Suprapubic skin (tissue), 4 donors: ENCODE measurements at regions not wholly inside any gene's neighbourhood (a gene's known extent, or its start where the extent isn't known, plus 50 kb on each side); places are given as distances from the start of the nearest gene placed in this dataset.

Experiments
- DNase-seq, 2 donors: peaks; one replicate each; pipeline ENCODE4 v3.0.0-alpha.2; 2019; ENCODE audit warnings: low spot score in 2 of 2
- H3K27ac ChIP-seq: fragments of 200-600 bp; sonication (generic); one replicate; pipeline ENCODE4 v1.5.1; 2019
- H3K27me3 ChIP-seq: fragments of 200-600 bp; sonication (generic); one replicate; pipeline ENCODE4 v1.5.1; 2019
- H3K36me3 ChIP-seq: fragments of 200-600 bp; sonication (generic); one replicate; pipeline ENCODE4 v1.5.1; 2019
- H3K4me1 ChIP-seq: fragments of 200-600 bp; sonication (generic); one replicate; pipeline ENCODE4 v1.5.1; 2019
- H3K4me3 ChIP-seq: fragments of 200-600 bp; sonication (generic); one replicate; pipeline ENCODE4 v1.5.1; 2019; ENCODE audit warnings: mild to moderate bottlenecking
- H3K9me3 ChIP-seq: fragments of 200-600 bp; sonication (generic); one replicate; pipeline ENCODE4 v1.5.1; 2019
- CTCF ChIP-seq, 2 donors: fragments of 200-600 bp in 1 of 2; fragments of 450-650 bp in 1 of 2; sonication (generic) in 1 of 2; IDR thresholded peaks; one replicate each; pipeline ENCODE4 v1.5.1; 2016 to 2019; ENCODE audit warnings: antibody characterized with exemption in 2 of 2, mild to moderate bottlenecking in 1 of 2, moderate library complexity in 1 of 2
- EP300 ChIP-seq: sonication (generic); formaldehyde crosslinking; IDR thresholded peaks from one replicate; pipeline ENCODE4 v1.6.1; 2017; ENCODE audit warnings: antibody characterized with exemption
- POLR2A ChIP-seq, 2 donors: fragments of 450-650 bp; IDR thresholded peaks; one replicate each; pipeline ENCODE4 v1.6.1; 2017; ENCODE audit warnings: antibody characterized with exemption in 2 of 2, mild to moderate bottlenecking in 2 of 2, moderate library complexity in 2 of 2
- POLR2AphosphoS5 ChIP-seq, 3 donors: sonication (generic); formaldehyde crosslinking; IDR thresholded peaks; one replicate each; pipeline ENCODE4 v1.6.1; 2017; ENCODE audit warnings: antibody characterized with exemption in 3 of 3
- WGBS: methylation state at CpG from one replicate; pipeline ENCODE4 v1.1.5; 2018; 5-methylcytosine and 5-hydroxymethylcytosine counted together

- no peak overlapping the region for H3K27ac ChIP-seq
- H3K9me3 ChIP-seq, result no peaks in the 10 kb centered on the region
- H3K4me1 ChIP-seq, result no peaks in the 10 kb centered on the region
- TF ChIP-seq CTCF (IDR thresholded peaks at IDR 0.05) (no peak), EP300 (no peak), POLR2AphosphoS5 (IDR thresholded peaks at IDR 0.05) (no peak), POLR2A (IDR thresholded peaks at IDR 0.05) (no peak)
- H3K36me3 ChIP-seq, result no peaks in the 10 kb centered on the region
- DNase-seq, result no peak
- H3K4me3 ChIP-seq, result no peak overlapping the region
- WGBS, result 71% methylated on average over 1 of the region's 1 CpG
- no peaks in the 10 kb centered on the region for H3K27me3 ChIP-seq
Measured at GRCh38 chr6:8556370-8557013, 121.1 kb upstream of the SLC35B3 start.

- H3K36me3 ChIP-seq, result no peaks in the 10 kb centered on the region
- H3K27ac ChIP-seq, result no peak overlapping the region
- TF ChIP-seq POLR2A (IDR thresholded peaks at IDR 0.05), result no peak
- TF ChIP-seq CTCF (IDR thresholded peaks at IDR 0.05), result no peak
- no peak for TF ChIP-seq POLR2AphosphoS5 (IDR thresholded peaks at IDR 0.05)
- no peak for TF ChIP-seq EP300
- no peaks in the 10 kb centered on the region for H3K4me1 ChIP-seq
- no peak overlapping the region for H3K4me3 ChIP-seq
- DNase-seq, result no peak
- no peaks in the 10 kb centered on the region for H3K9me3 ChIP-seq
- no peaks in the 10 kb centered on the region for H3K27me3 ChIP-seq
- WGBS, result 69% methylated on average over 2 of the region's 2 CpGs
Measured at GRCh38 chr6:8551993-8552392, 116.6 kb upstream of the SLC35B3 start.

GRCh38 chr6:8551386-8551785 is 116.0 kb upstream of the SLC35B3 start:
- no peaks in the 10 kb centered on the region for H3K9me3 ChIP-seq
- no peak for DNase-seq
- no peak overlapping the region for H3K27ac ChIP-seq
- TF ChIP-seq POLR2A (IDR thresholded peaks at IDR 0.05), result no peak
- TF ChIP-seq EP300, result no peak
- no peak for TF ChIP-seq CTCF (IDR thresholded peaks at IDR 0.05)
- no peak for TF ChIP-seq POLR2AphosphoS5 (IDR thresholded peaks at IDR 0.05)
- 59% methylated on average over 2 of the region's 2 CpGs for WGBS
- no peaks in the 10 kb centered on the region for H3K4me1 ChIP-seq
- no peaks in the 10 kb centered on the region for H3K27me3 ChIP-seq
- H3K4me3 ChIP-seq, result no peak overlapping the region
- no peaks in the 10 kb centered on the region for H3K36me3 ChIP-seq

GRCh38 chr6:8549074-8549790 is 113.9 kb upstream of the SLC35B3 start:
- Histone ChIP-seq H3K36me3 (no peaks in the 10 kb centered on the region), H3K4me1 (peaks cover 5% of the 10 kb centered on the region), H3K27me3 (no peaks in the 10 kb centered on the region), H3K27ac (no peak overlapping the region), H3K9me3 (no peaks in the 10 kb centered on the region), H3K4me3 (no peak overlapping the region)
- no peak for DNase-seq
- 34% methylated on average over 6 of the region's 6 CpGs for WGBS
- TF ChIP-seq CTCF (IDR thresholded peaks at IDR 0.05), result no peak

- Histone ChIP-seq H3K36me3 (no peaks in the 10 kb centered on the region), H3K27ac (no peak overlapping the region), H3K4me3 (no peak overlapping the region), H3K9me3 (no peaks in the 10 kb centered on the region), H3K4me1 (peaks cover 5% of the 10 kb centered on the region), H3K27me3 (no peaks in the 10 kb centered on the region)
- WGBS, result 83% methylated on average over 7 of the region's 7 CpGs
- DNase-seq, result no peak
- TF ChIP-seq EP300 (no peak), POLR2AphosphoS5 (IDR thresholded peaks at IDR 0.05) (no peak)
Measured at GRCh38 chr6:8546496-8546895, 111.2 kb upstream of the SLC35B3 start.
